ENCODE measurements at regions not wholly inside any gene's neighbourhood (a gene's known extent, or its start where the extent isn't known, plus 50 kb on each side); places are given as distances from the start of the nearest gene placed in this dataset.

DNA sequence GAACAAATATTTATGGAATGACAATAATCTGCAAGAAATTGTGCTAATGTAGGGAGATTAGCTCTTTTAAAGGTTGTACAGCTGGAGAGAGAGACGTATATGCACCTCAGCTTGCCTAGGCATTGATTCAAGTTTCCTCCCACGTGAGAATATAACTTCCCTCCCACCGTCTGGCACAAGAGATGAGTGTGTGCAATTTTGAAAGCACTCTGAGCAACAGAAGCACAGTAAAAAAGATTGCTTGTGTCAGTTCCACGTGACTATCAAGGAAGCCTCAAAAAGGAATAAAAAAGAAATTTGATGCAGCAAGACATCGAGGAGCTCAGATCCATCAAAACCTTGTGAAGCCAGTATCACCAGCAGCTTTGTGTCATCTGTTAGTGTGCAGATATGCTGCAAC is 435.3 kb downstream of the TUSC7 start:
- TF ChIP-seq SUZ12 (IDR thresholded peaks at IDR 0.05) (no peak), FOXM1 (IDR thresholded peaks at IDR 0.05; ENCODE audit: borderline replicate concordance) (no peak), BHLHE40 (IDR thresholded peaks at IDR 0.05; ENCODE audit: borderline replicate concordance) (no peak)
